ENCODE measurements at regions not wholly inside any gene's neighbourhood (a gene's known extent, or its start where the extent isn't known, plus 50 kb on each side); places are given as distances from the start of the nearest gene placed in this dataset.
"Not testable (repeated sequence)": the region's sequence is repeated elsewhere in the genome, so short reads cannot be mapped to it uniquely, and the experiment has no call there.

- H3K4me3 Mint-ChIP-seq = no peak overlapping the region
- DNase-seq = no peak
- CTCF ChIA-PET = no interaction called here
- POLR2A ChIA-PET = no interaction called here
- H3K36me3 Mint-ChIP-seq (ENCODE audit: low read depth) = no peaks in the 10 kb centered on the region
- H3K4me1 Mint-ChIP-seq = no peaks in the 10 kb centered on the region
- H3K27me3 Mint-ChIP-seq = no peaks in the 10 kb centered on the region
- no peak overlapping the region for H3K27ac Mint-ChIP-seq
- H3K9me3 Mint-ChIP-seq = no peaks in the 10 kb centered on the region
Measured at GRCh38 chr7:119271147-119271779, 1001.7 kb upstream of the KCND2 start.

- H3K4me3 Mint-ChIP-seq = no peak overlapping the region
- H3K36me3 Mint-ChIP-seq (ENCODE audit: low read depth) = no peaks in the 10 kb centered on the region
- no peak overlapping the region for H3K27ac Mint-ChIP-seq
- DNase-seq = no peak
- H3K27me3 Mint-ChIP-seq = no peaks in the 10 kb centered on the region
- POLR2A ChIA-PET = no interaction called here
- H3K4me1 Mint-ChIP-seq = no peaks in the 10 kb centered on the region
- no peaks in the 10 kb centered on the region for H3K9me3 Mint-ChIP-seq
- CTCF ChIA-PET = no interaction called here
Measured at GRCh38 chr7:119281181-119281846, 991.7 kb upstream of the KCND2 start.

GRCh38 chr7:119283353-119283752 lies 989.6 kb upstream of the KCND2 start:
- H3K36me3 Mint-ChIP-seq (ENCODE audit: low read depth) = no peaks in the 10 kb centered on the region
- no peak overlapping the region for H3K27ac Mint-ChIP-seq
- ChIA-PET POLR2A (no interaction called here), CTCF (no interaction called here)
- no peaks in the 10 kb centered on the region for H3K9me3 Mint-ChIP-seq
- no peak overlapping the region for H3K4me3 Mint-ChIP-seq
- H3K27me3 Mint-ChIP-seq = no peaks in the 10 kb centered on the region
- DNase-seq = no peak
- no peaks in the 10 kb centered on the region for H3K4me1 Mint-ChIP-seq

GRCh38 chr7:119288416-119288815 lies 984.6 kb upstream of the KCND2 start:
- ChIA-PET POLR2A (no interaction called here), CTCF (no interaction called here)
- H3K4me1 Mint-ChIP-seq = no peaks in the 10 kb centered on the region
- no peaks in the 10 kb centered on the region for H3K36me3 Mint-ChIP-seq (ENCODE audit: low read depth)
- H3K4me3 Mint-ChIP-seq = no peak overlapping the region
- H3K27me3 Mint-ChIP-seq = no peaks in the 10 kb centered on the region
- no peak for DNase-seq
- no peaks in the 10 kb centered on the region for H3K9me3 Mint-ChIP-seq
- H3K27ac Mint-ChIP-seq = no peak overlapping the region

- CTCF ChIA-PET; H3K4me3 Mint-ChIP-seq; H3K9me3 Mint-ChIP-seq; H3K27me3 Mint-ChIP-seq; POLR2A ChIA-PET; H3K27ac Mint-ChIP-seq; H3K4me1 Mint-ChIP-seq; H3K36me3 Mint-ChIP-seq (ENCODE audit: low read depth); DNase-seq: not testable (repeated sequence)
Measured at GRCh38 chr7:119300341-119300740, 972.6 kb upstream of the KCND2 start.

- H3K27me3 Mint-ChIP-seq = no peaks in the 10 kb centered on the region
- no peak for DNase-seq
Measured at GRCh38 chr7:119320316-119320715, 952.7 kb upstream of the KCND2 start.

GRCh38 chr7:119329715-119330114 lies 943.3 kb upstream of the KCND2 start:
- Mint-ChIP-seq H3K36me3 (ENCODE audit: low read depth) (no peaks in the 10 kb centered on the region), H3K9me3 (peaks cover 8% of the 10 kb centered on the region), H3K27ac (no peak overlapping the region), H3K4me1 (no peaks in the 10 kb centered on the region), H3K27me3 (no peaks in the 10 kb centered on the region), H3K4me3 (no peak overlapping the region)
- ChIA-PET CTCF (no interaction called here), POLR2A (no interaction called here)
- DNase-seq = no peak

More at GRCh38 chr7:119320316-119320715, 952.7 kb upstream of the KCND2 start:
- POLR2A ChIA-PET = no interaction called here
- Mint-ChIP-seq H3K27ac (no peak overlapping the region), H3K9me3 (peaks cover 3% of the 10 kb centered on the region), H3K36me3 (ENCODE audit: low read depth) (no peaks in the 10 kb centered on the region), H3K4me3 (no peak overlapping the region), H3K4me1 (no peaks in the 10 kb centered on the region)
- CTCF ChIA-PET = no interaction called here

- Mint-ChIP-seq H3K27me3 (no peaks in the 10 kb centered on the region), H3K9me3 (peaks cover 2% of the 10 kb centered on the region), H3K27ac (no peak overlapping the region), H3K36me3 (ENCODE audit: low read depth) (no peaks in the 10 kb centered on the region), H3K4me3 (no peak overlapping the region), H3K4me1 (no peaks in the 10 kb centered on the region)
- no peak for DNase-seq
- CTCF ChIA-PET = no interaction called here
- POLR2A ChIA-PET = no interaction called here
Measured at GRCh38 chr7:119335405-119335804, 937.6 kb upstream of the KCND2 start.

- no peaks in the 10 kb centered on the region for H3K27me3 Mint-ChIP-seq
- H3K4me1 Mint-ChIP-seq = no peaks in the 10 kb centered on the region
- POLR2A ChIA-PET = no interaction called here
- H3K27ac Mint-ChIP-seq = no peak overlapping the region
- peaks cover 2% of the 10 kb centered on the region for H3K9me3 Mint-ChIP-seq
- H3K4me3 Mint-ChIP-seq = no peak overlapping the region
- no peak for DNase-seq
- no peaks in the 10 kb centered on the region for H3K36me3 Mint-ChIP-seq (ENCODE audit: low read depth)
- CTCF ChIA-PET = no interaction called here
Measured at GRCh38 chr7:119341822-119342221, 931.2 kb upstream of the KCND2 start.

GRCh38 chr7:119343289-119343688 lies 929.7 kb upstream of the KCND2 start:
- no peaks in the 10 kb centered on the region for H3K27me3 Mint-ChIP-seq

GRCh38 chr7:119344466-119344865 lies 928.5 kb upstream of the KCND2 start:
- peaks cover 2% of the 10 kb centered on the region for H3K9me3 Mint-ChIP-seq
- H3K4me3 Mint-ChIP-seq = no peak overlapping the region
- H3K4me1 Mint-ChIP-seq = no peaks in the 10 kb centered on the region
- no peak overlapping the region for H3K27ac Mint-ChIP-seq
- ChIA-PET CTCF (no interaction called here), POLR2A (no interaction called here)
- DNase-seq = no peak
- H3K27me3 Mint-ChIP-seq = no peaks in the 10 kb centered on the region
- H3K36me3 Mint-ChIP-seq (ENCODE audit: low read depth) = no peaks in the 10 kb centered on the region

More at GRCh38 chr7:119343289-119343688, 929.7 kb upstream of the KCND2 start:
- Mint-ChIP-seq H3K4me1 (no peaks in the 10 kb centered on the region), H3K9me3 (peaks cover 2% of the 10 kb centered on the region), H3K36me3 (ENCODE audit: low read depth) (no peaks in the 10 kb centered on the region), H3K27ac (no peak overlapping the region), H3K4me3 (no peak overlapping the region)
- ChIA-PET POLR2A (no interaction called here), CTCF (no interaction called here)
- no peak for DNase-seq

GRCh38 chr7:119348491-119348890 lies 924.5 kb upstream of the KCND2 start:
- Mint-ChIP-seq H3K27ac (no peak overlapping the region), H3K36me3 (ENCODE audit: low read depth) (no peaks in the 10 kb centered on the region), H3K27me3 (no peaks in the 10 kb centered on the region), H3K4me1 (no peaks in the 10 kb centered on the region), H3K9me3 (peaks cover 4% of the 10 kb centered on the region), H3K4me3 (no peak overlapping the region)
- ChIA-PET CTCF (no interaction called here), POLR2A (no interaction called here)
- no peak for DNase-seq

GRCh38 chr7:119350334-119350733 lies 922.6 kb upstream of the KCND2 start:
- Mint-ChIP-seq H3K36me3 (ENCODE audit: low read depth) (no peaks in the 10 kb centered on the region), H3K27me3 (no peaks in the 10 kb centered on the region), H3K27ac (no peak overlapping the region), H3K4me1 (no peaks in the 10 kb centered on the region), H3K4me3 (no peak overlapping the region), H3K9me3 (peaks cover 4% of the 10 kb centered on the region)
- DNase-seq = no peak
- ChIA-PET CTCF (no interaction called here), POLR2A (no interaction called here)

GRCh38 chr7:119351320-119351719 lies 921.7 kb upstream of the KCND2 start:
- ChIA-PET POLR2A (no interaction called here), CTCF (no interaction called here)
- H3K27ac Mint-ChIP-seq = no peak overlapping the region
- H3K9me3 Mint-ChIP-seq = peaks cover 3% of the 10 kb centered on the region
- H3K4me3 Mint-ChIP-seq = no peak overlapping the region
- no peak for DNase-seq
- no peaks in the 10 kb centered on the region for H3K36me3 Mint-ChIP-seq (ENCODE audit: low read depth)
- H3K27me3 Mint-ChIP-seq = no peaks in the 10 kb centered on the region
- no peaks in the 10 kb centered on the region for H3K4me1 Mint-ChIP-seq
